Embryonic facial prominence (tissue), 1 donor: ENCODE measurements at regions not wholly inside any gene's neighbourhood (a gene's known extent, or its start where the extent isn't known, plus 50 kb on each side); places are given as distances from the start of the nearest gene placed in this dataset.
A peak's percentile ranks its signal among the peaks of the same experiment; 100 is the strongest.

Experiments
- DNase-seq: peaks from one replicate; pipeline ENCODE4 v3.0.0-alpha.2; 2016; ENCODE audit errors: extremely low spot score

DNA sequence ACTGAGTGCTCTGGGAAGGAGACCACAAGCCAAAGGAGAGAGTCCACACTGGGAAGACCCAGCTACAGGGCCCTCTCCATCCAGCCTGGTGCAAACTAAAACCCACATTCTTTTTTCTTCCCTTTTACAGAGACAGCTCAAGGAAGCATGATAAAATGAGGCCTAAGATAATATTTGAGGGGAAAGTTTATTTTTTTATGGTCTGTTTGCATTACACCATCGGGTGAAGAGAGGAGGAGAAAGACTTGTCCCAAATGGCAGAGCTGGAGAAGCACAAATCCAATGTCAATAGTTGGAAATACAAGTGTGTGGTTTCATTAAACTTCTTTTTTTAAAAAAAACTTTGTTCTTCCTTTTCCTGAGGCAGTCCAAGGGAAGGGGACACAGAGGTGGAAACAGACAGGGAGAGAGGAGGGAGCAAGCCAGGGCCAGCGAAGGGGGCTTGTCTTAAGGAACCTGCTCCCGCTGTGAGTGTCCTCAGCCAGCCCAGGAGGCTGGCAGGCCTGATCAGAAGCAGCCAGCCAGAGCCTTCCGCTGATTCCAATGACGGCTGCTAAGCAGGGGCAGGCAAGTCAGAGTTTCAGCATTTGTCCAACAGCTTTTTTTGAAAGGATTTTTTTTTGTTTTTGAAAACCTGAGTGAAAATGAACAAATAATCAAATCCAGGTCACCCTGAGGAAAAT is 203.8 kb upstream of the SIX2 start:
- no peak for DNase-seq

DNA sequence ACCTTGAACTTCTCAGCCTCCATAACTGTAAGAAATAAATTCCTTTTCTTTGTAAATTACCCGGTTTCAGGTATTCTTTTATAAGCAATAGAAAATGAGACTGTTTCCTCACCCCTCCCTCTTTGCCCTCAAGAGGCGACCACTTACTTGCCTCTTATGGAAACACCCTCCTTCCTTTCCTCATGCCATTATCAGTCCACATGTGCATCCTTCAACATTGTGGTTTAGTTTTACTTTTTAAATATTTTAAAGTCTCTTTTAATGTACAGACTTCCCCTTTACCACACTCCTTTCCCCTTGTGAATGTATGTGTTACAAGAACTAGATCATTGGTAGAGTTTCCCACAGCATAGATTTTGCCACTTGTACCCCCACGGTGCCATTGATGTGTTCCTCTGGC is 202.4 kb upstream of the SIX2 start:
- no peak for DNase-seq

DNA sequence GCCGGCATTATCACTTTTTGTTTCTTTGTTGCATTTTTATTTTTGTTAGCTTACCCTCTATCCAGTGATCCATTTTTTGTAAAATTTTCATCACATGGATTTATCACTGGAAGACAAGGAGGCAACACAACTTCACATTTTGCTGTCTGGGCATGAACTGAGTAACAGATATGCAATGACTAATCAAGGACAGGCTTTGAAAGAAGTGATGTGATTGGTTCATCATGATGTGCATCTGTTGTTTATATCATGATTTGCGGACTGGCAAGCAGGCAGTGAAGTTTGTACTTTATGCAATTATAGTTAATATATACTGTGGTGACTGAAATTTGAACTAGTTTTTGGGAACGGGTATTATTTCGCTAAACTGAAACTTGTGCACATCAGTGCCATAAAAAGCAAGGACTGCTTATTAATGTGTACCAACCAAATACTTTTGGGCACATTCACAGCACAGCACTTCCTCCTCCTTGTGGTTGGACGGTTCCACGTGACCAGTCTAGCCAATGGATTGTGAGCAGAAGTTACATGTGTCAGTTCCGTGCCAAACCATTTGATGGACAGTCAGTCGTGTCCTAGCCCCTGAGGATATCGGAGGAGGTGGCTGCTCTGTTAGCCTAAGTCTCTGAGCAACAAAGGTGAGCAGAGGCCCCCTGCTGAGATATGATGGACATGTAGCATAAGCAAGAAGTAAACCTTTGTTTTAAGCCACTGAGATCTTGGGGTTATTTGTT is 201.4 kb upstream of the SIX2 start:
- DNase-seq = no peak

DNA sequence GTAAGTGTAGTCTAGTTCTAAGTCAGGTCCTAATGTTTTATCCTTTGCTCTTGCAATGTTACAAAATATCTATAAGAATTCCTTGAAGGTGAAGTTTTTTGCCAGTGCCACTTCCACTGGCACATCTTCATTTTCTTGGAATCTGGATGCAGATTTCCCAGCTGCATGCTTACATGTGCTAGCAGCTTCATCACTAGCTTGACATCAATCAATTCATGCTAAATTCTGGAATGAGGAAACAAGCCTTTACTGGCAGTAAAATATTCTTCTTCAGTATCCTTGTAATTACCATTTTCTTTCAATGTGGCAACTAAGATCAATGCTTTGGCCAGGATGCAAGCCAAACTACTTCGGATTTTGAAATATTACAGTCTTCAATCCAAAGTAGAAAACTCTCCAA is 200.6 kb upstream of the SIX2 start:
- DNase-seq = no peak

DNA sequence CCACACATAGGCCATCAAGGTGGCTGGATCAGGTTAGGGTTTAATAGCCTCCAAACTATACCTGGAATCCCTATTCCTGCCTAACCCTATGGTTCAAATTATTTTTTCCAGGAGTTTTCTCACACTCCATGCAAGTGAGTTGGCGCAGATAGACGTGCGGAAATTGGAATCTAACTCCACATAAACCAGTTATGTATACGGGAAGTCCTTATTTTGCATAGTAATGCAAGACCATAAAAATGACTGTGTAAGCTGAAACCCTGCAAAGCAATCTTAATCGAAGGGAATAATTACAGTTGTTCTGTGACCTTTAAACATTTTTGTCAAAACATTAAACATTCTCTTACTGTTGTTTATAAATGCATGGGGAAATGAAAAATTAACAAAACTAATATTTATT is 200.1 kb upstream of the SIX2 start:
- no peak for DNase-seq

DNA sequence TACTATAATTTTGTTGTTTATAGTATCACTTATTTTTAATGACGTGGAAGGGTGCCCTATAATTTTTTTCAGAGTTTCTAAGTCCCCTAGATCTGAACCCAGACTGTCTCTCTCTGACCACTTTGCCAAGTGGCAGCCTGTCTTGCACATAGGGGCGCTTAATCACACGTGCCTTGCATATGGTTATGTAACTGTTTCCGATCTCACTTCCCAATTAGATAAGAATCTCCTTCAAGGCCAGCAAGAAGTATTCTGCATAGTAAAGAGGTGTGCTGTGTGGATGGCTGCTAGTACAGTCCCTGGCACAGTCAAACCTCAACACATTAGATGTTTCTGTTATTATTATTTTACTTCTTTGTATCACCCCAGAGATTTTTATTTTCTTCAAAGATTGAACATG is 197.8 kb upstream of the SIX2 start:
- DNase-seq = no peak

DNA sequence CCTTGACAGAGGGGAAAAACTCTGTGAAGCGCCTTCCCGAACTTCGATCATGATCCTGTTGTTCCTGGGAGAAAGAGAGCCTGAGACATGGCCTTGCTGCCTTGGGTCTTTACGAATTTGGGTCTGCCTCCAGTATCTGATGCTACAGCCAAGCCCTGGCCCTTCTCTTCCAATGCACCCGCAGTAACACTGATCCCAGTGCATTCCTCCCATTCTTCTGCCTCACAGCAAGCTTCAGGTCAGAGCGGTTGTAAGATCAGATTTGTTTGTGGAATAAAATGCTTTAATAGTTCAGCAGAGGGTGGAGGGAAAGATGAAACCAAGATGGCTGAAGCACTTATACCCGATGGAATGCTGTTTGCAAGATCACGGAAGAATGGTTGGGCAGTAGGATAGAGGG is 196.7 kb upstream of the SIX2 start:
- DNase-seq = no peak

DNA sequence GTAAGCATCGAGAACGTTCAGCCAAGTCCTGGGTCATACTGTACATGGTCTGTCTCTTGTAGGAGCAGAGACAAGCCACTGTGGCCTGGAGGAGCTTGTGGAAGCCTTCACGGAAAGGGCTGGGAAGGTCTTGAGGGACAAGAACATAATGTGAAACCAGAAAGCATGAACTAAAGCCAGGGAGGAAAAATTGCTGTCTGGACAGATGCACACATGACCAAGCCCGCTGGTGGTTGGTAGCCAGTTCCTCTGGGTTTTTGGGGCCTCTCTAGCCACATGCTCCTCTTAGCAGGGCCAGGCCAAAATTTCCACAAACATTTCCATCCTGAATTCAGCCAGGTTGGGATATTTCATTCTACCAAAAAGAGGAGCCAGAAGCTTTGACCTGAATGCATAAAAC is 196.2 kb upstream of the SIX2 start:
- no peak for DNase-seq

DNA sequence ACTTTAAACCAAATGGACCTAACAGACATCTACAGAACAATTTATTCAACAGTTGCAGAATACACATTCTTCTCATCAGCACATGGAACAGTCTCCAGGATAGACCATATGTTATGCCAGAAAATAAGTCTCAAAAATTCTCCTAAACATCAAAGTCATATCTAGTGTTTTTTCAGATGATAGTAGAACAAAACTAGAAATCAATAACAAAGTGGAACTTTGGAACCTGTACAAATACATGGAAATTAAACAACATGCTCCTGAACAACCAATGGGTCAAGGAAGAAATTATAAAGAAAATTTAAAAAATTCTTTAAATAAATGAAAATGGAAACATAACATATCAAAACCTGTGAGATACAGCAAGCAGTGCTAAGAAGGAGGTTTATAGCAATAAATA is 194.1 kb upstream of the SIX2 start:
- DNase-seq = no peak

DNA sequence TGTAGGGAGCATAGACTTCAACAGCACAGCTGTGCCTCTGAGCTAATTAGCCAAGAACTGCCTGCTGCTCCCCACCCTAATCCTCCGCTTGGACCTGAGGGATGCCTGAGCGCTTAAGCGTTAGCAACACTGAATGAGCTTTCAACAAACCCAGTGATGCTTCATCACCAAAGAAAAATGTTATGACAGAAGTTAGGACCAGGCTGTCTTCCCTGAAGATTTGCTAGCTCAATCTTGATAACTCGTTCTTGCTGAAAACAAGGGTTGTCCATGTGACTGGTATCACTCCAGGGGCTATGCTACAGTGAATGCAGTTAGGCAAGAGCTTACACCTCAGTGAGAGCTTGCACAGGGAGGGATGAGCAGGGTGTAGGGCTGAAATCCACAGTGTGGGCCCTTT is 190.7 kb upstream of the SIX2 start:
- no peak for DNase-seq

DNA sequence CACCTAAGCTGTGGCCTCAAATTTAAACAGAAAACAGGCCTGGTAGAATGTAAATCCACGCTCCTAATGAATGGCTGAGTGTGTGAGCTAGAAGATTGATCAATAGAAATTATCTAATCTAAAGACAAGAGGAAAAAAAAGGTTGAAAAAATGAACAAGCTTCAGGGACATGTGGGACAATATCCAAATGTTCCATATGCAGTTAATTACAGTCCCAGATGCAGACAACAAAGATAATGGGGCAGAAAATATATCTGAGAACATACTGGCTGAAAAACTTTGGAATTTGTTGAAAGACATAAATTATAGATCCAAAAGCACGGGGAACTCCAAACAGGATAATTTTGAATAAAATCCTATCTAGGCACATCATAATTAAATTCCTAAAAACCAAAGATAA is 186.7 kb upstream of the SIX2 start:
- DNase-seq = no peak

DNA sequence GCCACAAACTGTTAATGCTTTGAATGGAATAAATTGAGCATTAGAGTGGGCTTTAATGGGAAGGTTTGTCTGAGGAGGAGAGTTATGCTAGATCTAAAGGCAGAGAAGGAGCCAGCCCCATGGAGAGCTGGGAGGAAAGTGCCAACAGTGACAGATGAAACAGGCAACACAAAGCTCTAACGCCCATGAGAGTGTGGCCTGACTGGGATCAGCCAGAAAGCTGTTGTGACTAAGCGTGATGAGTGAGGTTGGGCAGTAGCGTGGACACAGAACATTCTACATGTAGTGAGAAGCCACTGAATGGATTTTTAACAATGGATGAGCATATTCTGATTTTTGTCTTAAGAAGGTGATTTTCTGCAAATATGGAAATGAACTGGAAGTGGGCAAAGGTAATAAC is 185.3 kb upstream of the SIX2 start:
- DNase-seq = no peak

DNA sequence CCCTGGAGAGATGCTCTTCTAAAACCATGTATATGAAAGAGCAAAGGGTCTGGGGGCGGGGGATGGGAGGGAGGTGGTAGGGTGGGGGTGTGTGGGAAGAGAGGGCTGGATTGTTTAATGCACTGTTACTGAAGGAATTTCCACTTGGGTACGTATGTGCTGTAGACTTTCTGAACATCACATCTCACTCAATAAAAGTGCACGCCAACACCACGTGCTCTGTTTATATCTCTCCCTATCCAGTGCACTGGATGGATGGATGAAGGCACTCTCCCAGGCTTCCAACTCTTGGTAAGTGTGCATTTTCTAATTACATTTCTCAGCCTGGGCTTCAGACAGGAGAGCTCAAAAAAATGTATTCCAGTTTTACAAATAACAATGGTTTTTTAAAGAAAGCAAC is 184.3 kb upstream of the SIX2 start:
- DNase-seq = no peak

DNA sequence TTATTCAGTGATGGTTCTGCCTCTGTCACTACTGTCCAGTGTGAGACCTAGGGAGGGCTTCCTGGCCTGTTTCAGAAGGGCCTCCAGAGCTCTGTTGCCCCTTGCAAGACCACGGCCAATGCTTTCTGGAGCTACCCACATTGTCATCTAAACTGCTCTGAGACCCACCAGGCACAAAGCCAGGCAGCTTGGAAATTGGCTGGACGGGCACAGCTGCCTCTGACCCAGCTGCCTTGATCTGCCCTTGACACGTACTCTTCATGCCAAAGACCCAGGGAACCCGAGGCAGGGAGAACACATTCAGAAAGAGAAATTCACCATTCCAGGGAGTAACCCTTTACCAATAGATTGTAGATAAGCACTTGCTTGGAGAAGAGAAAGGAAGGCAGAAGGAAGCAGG is 183.7 kb upstream of the SIX2 start:
- DNase-seq = no peak

DNA sequence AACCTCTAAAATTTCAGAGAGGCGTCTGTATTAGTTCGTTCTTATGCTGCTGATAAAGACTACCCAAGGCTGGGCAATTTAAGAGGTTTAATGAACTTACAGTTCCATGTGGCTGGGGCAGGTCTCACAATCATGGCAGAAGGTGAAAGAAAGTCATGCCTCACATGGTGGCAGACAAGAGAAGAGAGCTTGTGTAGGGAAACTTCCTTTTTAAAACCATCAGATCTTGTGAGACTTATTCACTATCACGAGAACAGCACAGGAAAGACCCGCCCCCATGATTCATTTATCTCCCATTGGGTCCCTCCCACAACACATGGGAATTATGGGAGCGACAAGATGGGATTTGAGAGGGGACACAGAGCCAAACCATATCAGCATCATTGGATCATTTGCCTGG is 183.2 kb upstream of the SIX2 start:
- no peak for DNase-seq

DNA sequence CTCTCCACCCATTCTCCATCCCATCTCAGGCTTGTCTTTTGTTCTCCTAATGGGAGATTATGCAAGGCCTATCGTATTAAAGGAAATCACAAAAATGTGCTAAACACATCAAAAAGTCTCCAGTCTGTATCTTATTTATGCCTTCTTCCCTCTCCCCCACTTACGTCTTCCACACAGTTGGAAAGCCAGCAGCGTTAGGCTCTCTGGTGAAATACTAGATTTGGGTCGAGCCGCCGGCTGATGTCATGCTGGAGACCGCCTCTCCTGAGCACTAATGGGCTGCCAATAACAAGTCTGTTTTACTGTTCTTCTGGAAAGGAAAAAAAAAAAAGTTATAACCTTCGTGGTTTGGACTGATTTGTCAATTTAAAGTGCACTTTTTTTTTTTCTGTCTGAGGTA is 182.7 kb upstream of the SIX2 start:
- peak; percentile 72 for DNase-seq

DNA sequence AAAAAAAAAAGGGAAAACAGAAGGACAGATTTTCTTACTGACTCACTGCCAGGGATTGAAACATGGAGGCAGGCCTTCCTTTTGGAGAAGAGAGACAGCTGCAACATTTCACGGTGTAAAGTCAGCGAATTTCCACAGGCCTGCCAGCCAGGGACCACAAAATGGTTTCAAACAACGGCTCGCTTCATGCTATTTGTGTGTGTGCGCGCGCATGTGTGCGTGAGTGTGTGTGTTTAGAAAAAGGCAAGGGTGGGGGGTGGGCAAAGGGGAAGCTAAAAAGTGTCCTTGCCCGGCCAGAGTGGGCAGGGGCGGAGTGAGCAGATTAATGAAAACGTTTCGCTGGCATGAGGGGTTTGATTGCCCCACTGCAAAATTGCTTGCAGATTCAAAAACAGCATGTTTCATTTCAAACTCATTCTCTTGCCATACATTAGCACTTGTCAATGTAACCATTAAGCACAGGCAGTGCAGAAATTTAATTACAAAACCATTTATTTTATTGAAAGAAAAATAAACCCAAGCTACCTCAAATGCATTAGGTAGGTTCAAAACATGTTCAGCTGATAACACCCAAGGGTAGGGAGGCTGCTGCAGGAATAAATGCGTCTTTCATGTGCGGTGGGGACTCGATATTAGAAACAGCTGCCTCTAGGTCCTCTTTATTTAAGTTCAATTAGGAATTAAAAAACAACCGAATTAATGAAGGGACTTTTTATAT is 182.1 kb upstream of the SIX2 start:
- DNase-seq = peak; percentile 44

DNA sequence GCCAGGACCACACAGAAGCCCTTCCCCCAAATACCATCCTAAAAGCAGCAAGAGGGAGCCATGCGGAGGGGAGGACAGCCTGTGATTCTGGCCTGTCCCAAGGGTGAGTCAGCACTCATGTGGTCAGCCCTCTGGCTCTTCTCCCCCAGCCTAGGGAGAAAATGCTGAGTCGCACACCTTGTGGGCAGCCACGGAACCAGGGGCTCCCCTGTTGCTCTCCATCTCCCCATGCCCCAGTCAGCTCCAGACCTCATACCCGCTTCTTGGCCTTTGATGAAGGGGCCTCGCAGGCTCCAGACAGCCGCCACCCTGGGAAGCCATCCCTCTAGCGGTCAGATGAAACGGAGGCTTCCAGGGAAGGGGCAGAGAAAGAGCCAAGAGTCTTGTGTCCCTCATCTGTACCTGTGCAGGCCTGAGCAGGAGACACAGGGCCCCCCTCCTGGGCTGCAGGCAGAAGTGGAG is 181.3 kb upstream of the SIX2 start:
- no peak for DNase-seq

DNA sequence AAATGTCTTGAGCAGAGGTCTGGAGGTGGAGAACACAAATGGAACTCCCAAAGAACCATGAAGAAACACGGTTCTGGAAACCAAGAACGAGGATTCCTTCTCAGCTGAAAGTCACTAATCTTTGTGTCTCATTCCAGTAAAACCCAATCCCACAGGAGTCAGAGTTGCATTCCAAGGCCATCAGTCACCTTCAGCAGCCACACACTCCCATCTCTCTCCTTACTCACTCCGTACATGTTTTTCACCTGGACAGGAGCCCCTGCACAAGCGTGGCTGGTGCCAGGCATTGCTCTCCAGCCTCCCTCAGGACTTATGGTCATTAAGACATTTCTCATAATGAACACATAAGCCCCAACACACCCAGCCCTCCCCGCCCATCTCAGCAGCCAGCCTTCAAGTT is 175.4 kb upstream of the SIX2 start:
- DNase-seq = no peak

DNA sequence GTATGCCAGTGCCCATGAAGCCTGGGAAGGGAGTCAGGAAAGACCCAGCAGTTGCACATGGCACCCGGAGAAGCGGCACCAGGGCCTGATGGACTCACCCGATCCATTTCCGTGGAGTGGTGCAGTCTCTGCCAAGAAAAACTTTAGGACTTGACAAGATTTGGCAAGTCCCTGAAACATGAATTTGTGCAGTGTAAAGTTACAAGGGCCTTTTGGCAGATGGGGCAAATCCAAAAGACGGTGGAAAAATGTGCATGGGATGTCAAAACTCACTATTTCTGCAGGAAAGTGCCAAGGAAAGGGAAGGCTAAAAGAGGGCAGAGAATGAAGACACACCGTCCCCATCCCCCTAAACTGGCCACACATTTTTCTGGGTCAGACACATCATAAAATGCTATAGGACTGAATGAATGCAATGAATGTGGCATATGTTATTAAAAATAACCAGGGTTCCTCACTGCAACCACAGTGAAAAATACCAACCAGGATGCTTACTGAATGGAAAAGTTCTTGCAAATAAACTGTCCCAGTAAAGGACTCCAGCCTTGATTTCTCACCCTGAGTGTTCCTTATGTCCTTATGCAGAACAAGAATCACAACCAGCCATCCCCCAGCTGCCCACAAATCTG is 173.5 kb upstream of the SIX2 start:
- no peak for DNase-seq

DNA sequence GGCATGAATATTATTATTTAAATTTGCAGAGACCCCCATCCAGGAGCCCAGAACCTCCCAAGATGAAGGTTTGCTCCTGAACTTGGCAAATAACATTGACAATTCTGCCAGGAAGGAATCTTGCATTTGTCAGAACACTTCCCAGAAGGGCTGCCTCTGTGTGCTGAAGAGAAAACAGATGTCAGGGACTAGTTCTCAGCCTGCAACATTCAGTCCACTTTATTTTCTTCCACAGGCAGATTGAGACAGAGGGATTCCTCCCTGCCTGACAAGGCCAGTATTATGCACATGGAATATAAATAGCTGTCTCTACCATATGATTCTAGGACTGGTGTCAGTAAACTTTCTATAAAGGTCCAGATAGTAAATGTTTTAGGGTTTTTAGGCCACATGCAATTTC is 171.5 kb upstream of the SIX2 start:
- DNase-seq = no peak

DNA sequence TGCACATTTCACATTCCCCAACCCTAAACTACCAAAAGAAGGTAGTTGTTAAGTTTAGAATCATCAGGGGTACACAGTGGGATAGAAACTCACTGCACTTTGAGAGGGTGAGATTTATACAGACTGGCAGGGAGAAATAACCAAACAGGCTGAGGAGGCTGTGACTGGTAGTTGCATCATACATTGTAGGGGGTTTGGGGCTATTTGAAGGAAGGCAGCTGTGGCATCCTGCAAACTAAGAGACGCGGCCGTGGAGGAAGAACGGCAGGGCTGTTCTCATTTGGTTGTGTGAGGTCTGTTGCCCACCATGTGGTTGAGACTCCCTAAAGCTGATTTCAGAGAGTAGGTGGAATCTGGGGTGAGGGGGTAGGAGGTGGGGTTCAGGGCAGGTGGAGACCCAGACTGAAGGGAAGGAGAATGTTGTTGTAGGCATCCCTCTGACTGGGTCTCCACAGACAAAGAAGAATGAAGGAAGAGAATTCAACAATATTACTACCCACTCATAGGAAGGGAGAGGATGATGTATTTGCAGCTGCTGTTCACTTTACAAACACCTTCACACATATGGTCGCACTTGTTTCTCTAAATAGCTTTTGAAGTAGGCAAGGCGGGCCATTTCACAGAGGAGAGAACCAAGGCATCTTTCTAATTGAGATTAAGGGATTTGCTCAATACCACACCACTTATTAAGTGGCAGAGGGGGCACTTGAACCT is 170.9 kb upstream of the SIX2 start:
- DNase-seq = no peak
